Stimulated activated CD4-positive, alpha-beta T cell treated with anti-CD3 and anti-CD28 coated beads, Interleukin-4, amount 100 ng/mL, for 4 hours (primary cell): ENCODE measurements at regions not wholly inside any gene's neighbourhood (a gene's known extent, or its start where the extent isn't known, plus 50 kb on each side); places are given as distances from the start of the nearest gene placed in this dataset.
"Not testable (repeated sequence)": the region's sequence is repeated elsewhere in the genome, so short reads cannot be mapped to it uniquely, and the experiment has no call there.

Experiments
- DNase-seq, 2 experiments: peaks; one replicate each; pipeline ENCODE4 v3.0.0-alpha.2; 2020

- DNase-seq, result no peak
Observed at GRCh38 chr7:54153462-54153861, 388.7 kb upstream of the VSTM2A start.

GRCh38 chr7:54159088-54159487 lies 383.1 kb upstream of the VSTM2A start:
- DNase-seq, result no peak

- no peak for DNase-seq
Observed at GRCh38 chr7:54161621-54162020, 380.6 kb upstream of the VSTM2A start.

GRCh38 chr7:54166419-54166818 lies 375.8 kb upstream of the VSTM2A start:
- no peak for DNase-seq

GRCh38 chr7:54179321-54180029 lies 362.7 kb upstream of the VSTM2A start:
- DNase-seq, result no peak

- no peak for DNase-seq
Observed at GRCh38 chr7:54180796-54181195, 361.4 kb upstream of the VSTM2A start.

GRCh38 chr7:54183055-54183454 lies 359.1 kb upstream of the VSTM2A start:
- DNase-seq, result no peak

GRCh38 chr7:54186336-54186735 lies 355.8 kb upstream of the VSTM2A start:
- DNase-seq, result no peak

- DNase-seq, result no peak
Observed at GRCh38 chr7:54187886-54188685, 354.1 kb upstream of the VSTM2A start.

- DNase-seq, result no peak
Observed at GRCh38 chr7:54188843-54189242, 353.3 kb upstream of the VSTM2A start.

GRCh38 chr7:54189330-54189729 lies 352.8 kb upstream of the VSTM2A start:
- DNase-seq, result no peak

GRCh38 chr7:54201501-54201900 lies 340.7 kb upstream of the VSTM2A start:
- no peak for DNase-seq

- no peak for DNase-seq
Observed at GRCh38 chr7:54215424-54215823, 326.8 kb upstream of the VSTM2A start.

- DNase-seq, result not testable (repeated sequence)
Observed at GRCh38 chr7:54226030-54226429, 316.1 kb upstream of the VSTM2A start.

- no peak for DNase-seq
Observed at GRCh38 chr7:54242776-54243175, 299.4 kb upstream of the VSTM2A start.

GRCh38 chr7:54245020-54245419 lies 297.2 kb upstream of the VSTM2A start:
- no peak for DNase-seq

- no peak for DNase-seq
Observed at GRCh38 chr7:54249686-54250085, 292.5 kb upstream of the VSTM2A start.

GRCh38 chr7:54252256-54253035 lies 289.7 kb upstream of the VSTM2A start:
- no peak for DNase-seq

GRCh38 chr7:54253036-54253373 lies 289.2 kb upstream of the VSTM2A start:
- no peak for DNase-seq

GRCh38 chr7:54255242-54255641 lies 286.9 kb upstream of the VSTM2A start:
- DNase-seq, result no peak

- no peak for DNase-seq
Observed at GRCh38 chr7:54259185-54259584, 283.0 kb upstream of the VSTM2A start.

- no peak for DNase-seq
Observed at GRCh38 chr7:54260941-54261371, 281.2 kb upstream of the VSTM2A start.

- DNase-seq, result no peak
Observed at GRCh38 chr7:54278847-54279246, 263.3 kb upstream of the VSTM2A start.
